Thyroid gland (tissue), 4 donors: ENCODE measurements at regions not wholly inside any gene's neighbourhood (a gene's known extent, or its start where the extent isn't known, plus 50 kb on each side); places are given as distances from the start of the nearest gene placed in this dataset.

ENCODE experiments used
- DNase-seq, 2 donors: peaks; one replicate each; pipeline ENCODE4 v3.0.0-alpha.2; 2019
- H3K27ac ChIP-seq, 3 donors: fragments of 200-600 bp; sonication (generic); 1 replicate in 2 of 3; 2 replicates in 1 of 3; pipeline ENCODE4 v1.5.1; 2016 to 2019; ENCODE audit warnings: mild to moderate bottlenecking in 1 of 3, moderate library complexity in 1 of 3
- H3K27me3 ChIP-seq: fragments of 200-600 bp; sonication (generic); one replicate; pipeline ENCODE4 v1.5.1; 2019
- H3K36me3 ChIP-seq, 2 donors: fragments of 200-600 bp; sonication (generic); one replicate each; pipeline ENCODE4 v1.5.1; 2016 to 2019
- H3K4me1 ChIP-seq, 2 donors: fragments of 200-600 bp; sonication (generic); one replicate each; pipeline ENCODE4 v1.5.1; 2017 to 2019
- H3K4me3 ChIP-seq, 3 donors: fragments of 200-600 bp; sonication (generic); replicated peaks in 1 of 3; 1 replicate in 2 of 3; 2 replicates in 1 of 3; pipeline ENCODE4 v1.5.1; 2016; ENCODE audit warnings: mild to moderate bottlenecking in 1 of 3
- H3K9me3 ChIP-seq: fragments of 200-600 bp; sonication (generic); one replicate; pipeline ENCODE4 v1.5.1; 2017
- CTCF ChIP-seq, 6 experiments: fragments of 200-600 bp in 3 of 6; fragments of 450-650 bp in 3 of 6; sonication (generic) in 3 of 6; IDR thresholded peaks; one replicate each; pipeline ENCODE4 v1.5.1; 2016 to 2019; ENCODE audit warnings: antibody characterized with exemption in 6 of 6, mild to moderate bottlenecking in 2 of 6, inconsistent platforms in 1 of 6, moderate library complexity in 1 of 6
- POLR2A ChIP-seq, 2 donors: fragments of 450-650 bp; IDR thresholded peaks; one replicate each; pipeline ENCODE4 v1.6.1; 2017; ENCODE audit warnings: antibody characterized with exemption in 2 of 2, mild to moderate bottlenecking in 2 of 2, moderate library complexity in 1 of 2
- WGBS, 2 donors: methylation state at CpG; one replicate each; pipeline ENCODE4 v1.1.5; 2017; 5-methylcytosine and 5-hydroxymethylcytosine counted together
- intact Hi-C: fragments of 100-400 bp; cut with DNase I; formaldehyde crosslinking; loops from one replicate; pipeline ENCODE4 v1.15.1; 2023

DNA sequence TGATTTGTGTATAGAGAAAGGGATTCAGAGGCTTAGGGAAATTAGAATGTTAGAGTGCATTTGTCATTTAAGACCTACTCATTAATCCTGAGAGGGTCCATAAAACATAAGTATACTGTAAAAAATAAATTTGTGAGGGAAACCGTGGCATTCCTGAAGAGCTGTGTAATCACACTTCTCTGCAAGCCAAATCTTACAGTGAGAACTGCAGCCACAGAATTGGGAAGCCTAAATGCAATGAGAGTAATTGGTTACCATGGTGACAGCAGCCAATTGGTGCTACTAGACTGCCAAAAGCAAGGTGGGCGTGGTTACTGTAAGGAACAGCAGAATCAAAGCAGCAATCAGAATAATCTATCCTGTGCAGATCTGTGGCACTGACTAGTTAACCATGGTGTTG lies 345.2 kb upstream of the GRID2 start:
- WGBS, 2 donors = 28 to 52% methylated on average over 2 of the region's 2 CpGs
- TF ChIP-seq POLR2A (IDR thresholded peaks at IDR 0.05) (no peak), CTCF (IDR thresholded peaks at IDR 0.05) (no peak)

GRCh38 chr4:91961504-91961903 lies 342.3 kb upstream of the GRID2 start:
- Histone ChIP-seq H3K4me3 (no peak overlapping the region), H3K27me3 (no peaks in the 10 kb centered on the region), H3K36me3 (no peaks in the 10 kb centered on the region), H3K9me3 (no peaks in the 10 kb centered on the region), H3K27ac (no peak overlapping the region), H3K4me1 (no peaks in the 10 kb centered on the region)
- no peak for DNase-seq
- intact Hi-C loops = no loop called here
- TF ChIP-seq CTCF (IDR thresholded peaks at IDR 0.05) (no peak), POLR2A (IDR thresholded peaks at IDR 0.05) (no peak)

More for the DNA sequence above, 345.2 kb upstream of the GRID2 start:
- Histone ChIP-seq H3K27ac (no peak overlapping the region), H3K36me3 (no peaks in the 10 kb centered on the region), H3K9me3 (no peaks in the 10 kb centered on the region), H3K4me3 (no peak overlapping the region), H3K4me1 (no peaks in the 10 kb centered on the region), H3K27me3 (no peaks in the 10 kb centered on the region)
- no peak for DNase-seq
- intact Hi-C loops = no loop called here

- DNase-seq = no peak
- H3K4me3 ChIP-seq = no peak overlapping the region
- 75 to 84% methylated on average over 3 of the region's 3 CpGs for WGBS, 2 donors
- H3K36me3 ChIP-seq = no peaks in the 10 kb centered on the region
- no peaks in the 10 kb centered on the region for H3K9me3 ChIP-seq
- no peaks in the 10 kb centered on the region for H3K4me1 ChIP-seq
- no peak overlapping the region for H3K27ac ChIP-seq
- H3K27me3 ChIP-seq = no peaks in the 10 kb centered on the region
- intact Hi-C loops = no loop called here
- TF ChIP-seq POLR2A (IDR thresholded peaks at IDR 0.05) = no peak
- no peak for TF ChIP-seq CTCF (IDR thresholded peaks at IDR 0.05)
Observed at GRCh38 chr4:91963486-91963885, 340.3 kb upstream of the GRID2 start.

GRCh38 chr4:91965166-91965565 lies 338.6 kb upstream of the GRID2 start:
- Histone ChIP-seq H3K4me3 (no peak overlapping the region), H3K9me3 (no peaks in the 10 kb centered on the region), H3K27ac (no peak overlapping the region), H3K27me3 (no peaks in the 10 kb centered on the region), H3K36me3 (no peaks in the 10 kb centered on the region), H3K4me1 (no peaks in the 10 kb centered on the region)
- no peak for TF ChIP-seq CTCF (IDR thresholded peaks at IDR 0.05)
- no peak for TF ChIP-seq POLR2A (IDR thresholded peaks at IDR 0.05)
- no peak for DNase-seq
- intact Hi-C loops = no loop called here

DNA sequence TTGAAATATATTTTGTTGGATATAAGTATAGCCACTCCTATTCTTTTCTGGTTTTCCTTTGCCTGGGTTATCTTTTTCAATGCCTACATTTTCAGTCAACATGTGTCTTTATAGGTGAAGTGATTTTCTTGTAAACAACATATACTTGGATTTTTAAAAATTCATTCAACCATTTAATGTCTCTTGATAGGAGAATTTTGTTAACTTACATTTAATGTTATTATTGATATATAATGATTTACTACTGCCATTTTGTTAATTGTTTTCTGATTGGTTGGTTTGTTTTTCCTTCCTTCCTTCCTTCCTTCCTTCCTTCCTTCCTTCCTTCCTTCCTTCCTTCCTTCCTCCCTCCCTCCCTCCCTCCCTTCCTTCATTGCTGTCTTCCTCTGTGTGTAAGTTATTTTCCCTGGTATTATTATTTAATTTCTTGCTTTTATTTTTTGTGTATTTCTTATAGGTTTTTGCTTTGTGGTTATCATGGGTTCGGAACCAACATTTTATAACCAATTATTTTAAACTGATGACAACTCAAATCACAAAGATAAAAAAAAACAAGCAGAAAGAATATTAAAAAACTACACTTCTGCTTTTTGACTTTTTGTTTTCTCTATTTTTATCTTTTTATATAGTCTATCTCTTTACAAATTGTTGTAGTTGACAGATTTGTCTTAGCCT lies 330.1 kb upstream of the GRID2 start:
- no peaks in the 10 kb centered on the region for H3K4me1 ChIP-seq
- no peaks in the 10 kb centered on the region for H3K36me3 ChIP-seq
- DNase-seq = no peak
- 90 to 93% methylated on average over 1 of the region's 1 CpG for WGBS, 2 donors
- intact Hi-C loops = no loop called here
- TF ChIP-seq POLR2A (IDR thresholded peaks at IDR 0.05) (no peak), CTCF (IDR thresholded peaks at IDR 0.05) (no peak)
- no peaks in the 10 kb centered on the region for H3K9me3 ChIP-seq
- no peaks in the 10 kb centered on the region for H3K27me3 ChIP-seq
- H3K27ac ChIP-seq = no peak overlapping the region
- H3K4me3 ChIP-seq = no peak overlapping the region
